ENCODE measurements at regions not wholly inside any gene's neighbourhood (a gene's known extent, or its start where the extent isn't known, plus 50 kb on each side); places are given as distances from the start of the nearest gene placed in this dataset.

DNA sequence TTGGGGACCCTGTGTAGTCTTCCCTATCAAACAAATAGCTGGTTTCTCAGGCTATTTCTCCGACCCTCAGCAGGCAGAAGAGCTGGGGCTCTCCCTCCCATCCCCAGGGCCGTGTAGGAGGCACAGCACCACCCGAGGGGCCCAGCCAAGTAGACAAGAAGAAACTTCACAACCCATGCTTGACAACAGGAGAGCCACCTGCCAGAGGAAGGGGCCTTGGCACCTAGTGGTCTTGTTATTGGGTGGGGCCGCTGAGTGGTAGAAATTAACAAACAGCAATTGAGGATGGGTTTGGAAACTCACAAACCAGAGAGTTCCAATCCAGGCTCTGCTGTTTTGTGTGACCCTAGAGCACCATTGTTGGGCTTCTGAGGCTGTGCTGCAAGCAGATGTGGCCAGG, 108.5 kb upstream of the CHD6 start:
- ChIA-PET CTCF (interaction anchor here (0.9 kb wide), 1 partner anchor 8 kb away, joined by 5 read pairs; no protein-coding TSS in a partner anchor), POLR2A (no interaction called here)
- DNase-seq (ENCODE audit: extremely low spot score) = no peak
- TF ChIP-seq TARDBP (IDR thresholded peaks at IDR 0.05) = no peak
- TF ChIP-seq HDGF (IDR thresholded peaks at IDR 0.05; ENCODE audit: borderline replicate concordance) = no peak
- no peak for TF ChIP-seq ELF4 (IDR thresholded peaks at IDR 0.05)
- no peak for TF ChIP-seq ZNF384 (IDR thresholded peaks at IDR 0.05)
- TF ChIP-seq LEF1 (IDR thresholded peaks at IDR 0.05; ENCODE audit: borderline replicate concordance) = no peak

DNA sequence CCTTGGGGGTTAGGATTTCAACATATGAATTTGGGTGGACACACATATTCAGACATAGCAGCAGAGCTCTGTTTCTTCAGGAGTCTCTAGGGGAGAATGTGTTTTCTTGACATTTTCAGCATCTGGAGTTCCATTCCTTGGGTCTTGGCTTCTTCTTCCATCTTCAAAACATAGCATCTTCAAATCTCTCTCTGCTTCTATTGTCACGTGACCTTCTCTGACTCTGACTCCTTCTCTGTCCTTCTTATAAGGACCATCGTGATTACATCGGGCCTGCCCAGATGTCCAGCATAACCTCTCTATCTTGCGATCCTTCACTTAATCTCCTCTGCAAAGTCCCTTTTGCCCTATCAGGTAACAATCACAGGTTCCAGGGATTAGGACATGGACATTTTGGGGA, 101.0 kb upstream of the CHD6 start:
- ChIA-PET POLR2A (no interaction called here), CTCF (no interaction called here)
- DNase-seq (ENCODE audit: extremely low spot score) = no peak
- TF ChIP-seq BHLHE40 (IDR thresholded peaks at IDR 0.05; ENCODE audit: borderline replicate concordance) (no peak), CTBP1 (IDR thresholded peaks at IDR 0.05; ENCODE audit: borderline replicate concordance) (no peak), ZNF384 (IDR thresholded peaks at IDR 0.05) (no peak)

DNA sequence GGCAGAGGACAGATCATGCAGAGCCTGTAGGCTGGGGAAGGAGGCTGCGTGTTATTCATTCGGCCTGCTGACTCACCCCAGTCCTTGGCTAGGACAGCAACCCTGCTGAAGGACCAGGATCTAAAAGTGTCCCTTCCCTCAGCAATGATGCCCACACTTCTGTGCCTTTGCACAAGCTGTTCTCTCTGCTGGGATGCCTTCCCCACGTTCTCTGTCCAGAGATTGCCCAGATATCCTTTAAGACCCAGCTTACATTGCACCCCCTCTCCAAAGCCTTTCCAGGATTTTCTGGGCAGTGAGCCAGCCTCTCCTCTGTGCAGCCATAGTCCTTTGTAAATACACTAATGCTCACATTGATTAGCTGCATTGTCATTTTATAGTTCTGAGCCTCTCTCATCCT, 99.3 kb upstream of the CHD6 start:
- ChIA-PET CTCF (interaction anchor here (0.8 kb wide), 1 partner anchor 19 kb away, joined by 3 read pairs; no protein-coding TSS in a partner anchor), POLR2A (no interaction called here)
- no peak for TF ChIP-seq L3MBTL2 (conservative IDR thresholded peaks at IDR 0.05)
- TF ChIP-seq FOXA1 (IDR thresholded peaks at IDR 0.05) = no peak
- TF ChIP-seq NFRKB (IDR thresholded peaks at IDR 0.05) = no peak
- TF ChIP-seq TARDBP (IDR thresholded peaks at IDR 0.05) = no peak
- TF ChIP-seq ELF4 (IDR thresholded peaks at IDR 0.05) = no peak
- TF ChIP-seq FOXK2 (IDR thresholded peaks at IDR 0.05) = no peak
- no peak for TF ChIP-seq PKNOX1 (IDR thresholded peaks at IDR 0.05)
- TF ChIP-seq SUZ12 (IDR thresholded peaks at IDR 0.05) = no peak
- no peak for TF ChIP-seq HDGF (IDR thresholded peaks at IDR 0.05; ENCODE audit: borderline replicate concordance)
- TF ChIP-seq FOXM1 (IDR thresholded peaks at IDR 0.05; ENCODE audit: borderline replicate concordance) = no peak
- TF ChIP-seq ARNT (IDR thresholded peaks at IDR 0.05) = no peak
- TF ChIP-seq SP1 (IDR thresholded peaks at IDR 0.05) = no peak
- TF ChIP-seq CTBP1 (IDR thresholded peaks at IDR 0.05; ENCODE audit: borderline replicate concordance) = no peak
- no peak for TF ChIP-seq LEF1 (IDR thresholded peaks at IDR 0.05; ENCODE audit: borderline replicate concordance)
- no peak for TF ChIP-seq BHLHE40 (IDR thresholded peaks at IDR 0.05; ENCODE audit: borderline replicate concordance)
- no peak for DNase-seq (ENCODE audit: extremely low spot score)

GRCh38 chr20:41716911-41717310, 98.7 kb upstream of the CHD6 start:
- DNase-seq (ENCODE audit: extremely low spot score) = no peak
- ChIA-PET CTCF (no interaction called here), POLR2A (no interaction called here)
- no peak for TF ChIP-seq L3MBTL2 (conservative IDR thresholded peaks at IDR 0.05)
- no peak for TF ChIP-seq ARNT (IDR thresholded peaks at IDR 0.05)
- no peak for TF ChIP-seq HDGF (IDR thresholded peaks at IDR 0.05; ENCODE audit: borderline replicate concordance)
- TF ChIP-seq LEF1 (IDR thresholded peaks at IDR 0.05; ENCODE audit: borderline replicate concordance) = no peak
- no peak for TF ChIP-seq SP1 (IDR thresholded peaks at IDR 0.05)
- TF ChIP-seq CTBP1 (IDR thresholded peaks at IDR 0.05; ENCODE audit: borderline replicate concordance) = no peak
- TF ChIP-seq TARDBP (IDR thresholded peaks at IDR 0.05) = no peak
- no peak for TF ChIP-seq ZNF384 (IDR thresholded peaks at IDR 0.05)
- TF ChIP-seq SUZ12 (IDR thresholded peaks at IDR 0.05) = no peak

GRCh38 chr20:41716436-41716835, 98.3 kb upstream of the CHD6 start:
- CTCF ChIA-PET = no interaction called here
- DNase-seq (ENCODE audit: extremely low spot score) = no peak
- TF ChIP-seq CTBP1 (IDR thresholded peaks at IDR 0.05; ENCODE audit: borderline replicate concordance) (no peak), FOXM1 (IDR thresholded peaks at IDR 0.05; ENCODE audit: borderline replicate concordance) (no peak), FOXK2 (IDR thresholded peaks at IDR 0.05) (no peak), ZNF384 (IDR thresholded peaks at IDR 0.05) (no peak), HDGF (IDR thresholded peaks at IDR 0.05; ENCODE audit: borderline replicate concordance) (no peak), BHLHE40 (IDR thresholded peaks at IDR 0.05; ENCODE audit: borderline replicate concordance) (no peak), ELF4 (IDR thresholded peaks at IDR 0.05) (no peak), SP1 (IDR thresholded peaks at IDR 0.05) (no peak), LEF1 (IDR thresholded peaks at IDR 0.05; ENCODE audit: borderline replicate concordance) (no peak), FOXA1 (IDR thresholded peaks at IDR 0.05) (no peak), ARNT (IDR thresholded peaks at IDR 0.05) (no peak)
- POLR2A ChIA-PET = no interaction called here

- DNase-seq (ENCODE audit: extremely low spot score) = no peak
- POLR2A ChIA-PET = no interaction called here
- CTCF ChIA-PET = no interaction called here
- TF ChIP-seq FOXM1 (IDR thresholded peaks at IDR 0.05; ENCODE audit: borderline replicate concordance) = no peak
- TF ChIP-seq ZNF384 (IDR thresholded peaks at IDR 0.05) = no peak
- no peak for TF ChIP-seq FOXA1 (IDR thresholded peaks at IDR 0.05)
Observed at GRCh38 chr20:41715526-41715925, 97.3 kb upstream of the CHD6 start.

DNA sequence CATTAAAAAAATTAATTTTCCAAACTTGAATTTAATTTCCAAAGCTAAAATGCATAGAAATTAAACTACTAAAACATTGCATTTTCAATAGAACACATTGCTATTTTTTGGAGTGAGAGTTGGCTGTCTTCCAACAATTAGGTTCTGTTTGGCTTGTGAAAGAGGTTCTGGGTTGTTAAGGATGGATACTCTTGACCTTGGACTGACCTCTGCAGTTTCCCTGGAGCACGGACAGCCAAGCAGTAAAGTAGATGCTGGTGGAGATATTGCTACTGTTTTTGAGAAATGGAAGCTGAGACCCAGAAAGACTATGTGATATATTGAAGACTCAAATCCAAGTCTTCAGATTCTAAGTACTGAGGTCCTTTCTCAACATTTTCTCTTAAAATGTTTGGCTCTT, 95.9 kb upstream of the CHD6 start:
- DNase-seq (ENCODE audit: extremely low spot score) = no peak
- ChIA-PET POLR2A (no interaction called here), CTCF (no interaction called here)
- TF ChIP-seq FOXA1 (IDR thresholded peaks at IDR 0.05) (no peak), HDGF (IDR thresholded peaks at IDR 0.05; ENCODE audit: borderline replicate concordance) (no peak), PKNOX1 (IDR thresholded peaks at IDR 0.05) (no peak), NFRKB (IDR thresholded peaks at IDR 0.05) (no peak)

DNA sequence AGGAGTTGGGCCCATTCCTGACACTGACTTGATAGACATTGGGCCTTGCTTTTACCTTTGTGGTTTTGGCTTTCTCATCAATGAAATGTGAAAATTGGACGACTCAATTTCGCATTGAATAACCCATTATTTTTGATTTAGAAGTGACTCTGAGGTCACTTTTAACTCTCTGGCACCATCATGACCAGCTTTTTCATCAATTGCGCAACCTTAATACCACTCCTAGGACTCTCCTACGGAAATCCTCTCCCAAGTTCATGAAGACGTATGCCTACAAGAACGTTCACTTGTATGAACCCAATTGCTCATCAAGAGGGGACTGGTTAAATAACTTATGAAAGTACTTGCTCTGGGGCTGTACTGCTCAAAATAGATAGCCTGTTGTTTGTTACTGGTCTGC, 86.7 kb upstream of the CHD6 start:
- no peak for DNase-seq (ENCODE audit: extremely low spot score)
- CTCF ChIA-PET = no interaction called here
- TF ChIP-seq CTBP1 (IDR thresholded peaks at IDR 0.05; ENCODE audit: borderline replicate concordance) (no peak), SP1 (IDR thresholded peaks at IDR 0.05) (no peak), ARNT (IDR thresholded peaks at IDR 0.05) (no peak), FOXK2 (IDR thresholded peaks at IDR 0.05) (no peak), HDGF (IDR thresholded peaks at IDR 0.05; ENCODE audit: borderline replicate concordance) (no peak), BHLHE40 (IDR thresholded peaks at IDR 0.05; ENCODE audit: borderline replicate concordance) (no peak), PKNOX1 (IDR thresholded peaks at IDR 0.05) (no peak), SUZ12 (IDR thresholded peaks at IDR 0.05) (no peak)
- POLR2A ChIA-PET = no interaction called here
